CD4-positive, alpha-beta T cell treated with Interleukin-4 for 1 hour (primary cell): ENCODE measurements at regions not wholly inside any gene's neighbourhood (a gene's known extent, or its start where the extent isn't known, plus 50 kb on each side); places are given as distances from the start of the nearest gene placed in this dataset.

Experiments
- DNase-seq, 2 donors: peaks; one replicate each; pipeline ENCODE4 v3.0.0-alpha.2; 2020 to 2022

- DNase-seq = no peak
Observed at GRCh38 chr10:90614631-90615030, 243.2 kb downstream of the HTR7 start.

- DNase-seq = no peak
Observed at GRCh38 chr10:90621577-90621976, 236.3 kb downstream of the HTR7 start.

GRCh38 chr10:90635111-90635765 lies 222.6 kb downstream of the HTR7 start:
- DNase-seq = no peak

GRCh38 chr10:90640756-90641155 lies 217.1 kb downstream of the HTR7 start:
- no peak for DNase-seq

- no peak for DNase-seq
Observed at GRCh38 chr10:90641731-90642130, 216.1 kb downstream of the HTR7 start.

GRCh38 chr10:90642136-90642535 lies 215.7 kb downstream of the HTR7 start:
- DNase-seq = no peak

GRCh38 chr10:90642650-90643049 lies 215.2 kb downstream of the HTR7 start:
- no peak for DNase-seq

- no peak for DNase-seq
Observed at GRCh38 chr10:90644165-90644564, 213.7 kb downstream of the HTR7 start.

- no peak for DNase-seq
Observed at GRCh38 chr10:90650858-90651257, 207.0 kb downstream of the HTR7 start.

GRCh38 chr10:90652519-90652918 lies 205.3 kb downstream of the HTR7 start:
- no peak for DNase-seq

- no peak for DNase-seq
Observed at GRCh38 chr10:90658791-90659190, 199.0 kb downstream of the HTR7 start.

- no peak for DNase-seq
Observed at GRCh38 chr10:90665905-90666662, 191.8 kb downstream of the HTR7 start.

GRCh38 chr10:90674461-90674860 lies 183.4 kb downstream of the HTR7 start:
- DNase-seq = no peak

GRCh38 chr10:90674928-90675327 lies 182.9 kb downstream of the HTR7 start:
- DNase-seq = no peak

- no peak for DNase-seq
Observed at GRCh38 chr10:90675621-90676020, 182.2 kb downstream of the HTR7 start.
